AG20443 (cell line): ENCODE measurements at regions not wholly inside any gene's neighbourhood (a gene's known extent, or its start where the extent isn't known, plus 50 kb on each side); places are given as distances from the start of the nearest gene placed in this dataset.

Experiments
- DNase-seq: peaks from one replicate; pipeline ENCODE4 v3.0.0; 2012; ENCODE audit warnings: low spot score, mixed read lengths

- DNase-seq, result no peak
These were observed 179.6 kb upstream of the MIR17HG start for GRCh38 chr13:91167706-91168385.

GRCh38 chr13:91168386-91168711, 179.1 kb upstream of the MIR17HG start:
- no peak for DNase-seq

GRCh38 chr13:91169321-91170050, 178.0 kb upstream of the MIR17HG start:
- DNase-seq, result no peak

GRCh38 chr13:91172160-91172559, 175.3 kb upstream of the MIR17HG start:
- DNase-seq, result no peak

GRCh38 chr13:91174886-91175501, 172.5 kb upstream of the MIR17HG start:
- no peak for DNase-seq

- no peak for DNase-seq
These were observed 169.4 kb upstream of the MIR17HG start for GRCh38 chr13:91178099-91178498.

GRCh38 chr13:91181892-91182291, 165.6 kb upstream of the MIR17HG start:
- no peak for DNase-seq

GRCh38 chr13:91184244-91184926, 163.1 kb upstream of the MIR17HG start:
- no peak for DNase-seq

- DNase-seq, result peak; percentile 12
These were observed 162.1 kb upstream of the MIR17HG start for GRCh38 chr13:91185294-91185863.

GRCh38 chr13:91187522-91187921, 160.0 kb upstream of the MIR17HG start:
- DNase-seq, result no peak

GRCh38 chr13:91189506-91189905, 158.0 kb upstream of the MIR17HG start:
- DNase-seq, result no peak

GRCh38 chr13:91193358-91193757, 154.1 kb upstream of the MIR17HG start:
- no peak for DNase-seq

- no peak for DNase-seq
These were observed 151.7 kb upstream of the MIR17HG start for GRCh38 chr13:91195789-91196188.

- no peak for DNase-seq
These were observed 150.5 kb upstream of the MIR17HG start for GRCh38 chr13:91196958-91197357.

- no peak for DNase-seq
These were observed 147.6 kb upstream of the MIR17HG start for GRCh38 chr13:91199866-91200265.

GRCh38 chr13:91200486-91200885, 147.0 kb upstream of the MIR17HG start:
- DNase-seq, result no peak

- no peak for DNase-seq
These were observed 144.1 kb upstream of the MIR17HG start for GRCh38 chr13:91203430-91203829.

- no peak for DNase-seq
These were observed 140.2 kb upstream of the MIR17HG start for GRCh38 chr13:91207261-91207660.

- DNase-seq, result no peak
These were observed 136.0 kb upstream of the MIR17HG start for GRCh38 chr13:91211510-91211909.

- DNase-seq, result no peak
These were observed 135.3 kb upstream of the MIR17HG start for GRCh38 chr13:91212231-91212630.

GRCh38 chr13:91214031-91214430, 133.5 kb upstream of the MIR17HG start:
- no peak for DNase-seq

- DNase-seq, result no peak
These were observed 130.4 kb upstream of the MIR17HG start for GRCh38 chr13:91216928-91217700.
